ENCODE measurements at regions not wholly inside any gene's neighbourhood (a gene's known extent, or its start where the extent isn't known, plus 50 kb on each side); places are given as distances from the start of the nearest gene placed in this dataset.

DNA sequence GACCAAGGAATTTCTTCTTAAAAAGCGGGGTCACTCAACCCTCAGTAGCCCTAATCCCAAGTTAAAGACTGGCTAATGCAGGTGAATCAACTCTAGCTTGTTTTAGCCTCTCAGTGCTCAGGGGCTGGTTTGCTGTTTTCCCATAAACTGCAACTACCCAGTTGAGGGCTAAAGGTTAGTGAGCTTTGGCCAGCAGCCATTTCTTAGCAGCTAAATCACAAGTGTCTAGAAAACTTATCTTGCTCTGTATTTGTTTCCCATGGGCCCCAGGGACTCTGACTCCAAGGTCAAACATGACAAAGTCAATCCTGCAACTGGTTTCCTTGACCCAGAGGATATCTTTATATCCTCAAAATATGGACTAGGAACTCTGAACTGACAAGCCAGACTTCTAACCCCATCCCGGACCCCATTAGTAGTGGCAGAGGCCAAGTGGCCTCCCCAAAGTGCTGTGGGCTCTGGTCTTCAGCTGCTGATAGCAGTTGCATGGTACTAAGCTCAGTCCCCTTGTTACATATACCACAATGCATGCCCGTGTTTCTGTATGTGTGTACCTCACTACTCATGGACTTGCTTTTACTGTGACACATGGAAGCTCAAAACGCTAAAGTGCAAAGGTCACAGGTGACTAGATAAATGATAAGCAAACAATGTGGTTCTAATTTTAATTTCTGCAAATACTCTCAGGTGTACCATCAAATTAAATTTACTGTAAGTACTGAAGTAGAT is 793.0 kb upstream of the IGFBP3 start:
- TF ChIP-seq, protein P1, sequence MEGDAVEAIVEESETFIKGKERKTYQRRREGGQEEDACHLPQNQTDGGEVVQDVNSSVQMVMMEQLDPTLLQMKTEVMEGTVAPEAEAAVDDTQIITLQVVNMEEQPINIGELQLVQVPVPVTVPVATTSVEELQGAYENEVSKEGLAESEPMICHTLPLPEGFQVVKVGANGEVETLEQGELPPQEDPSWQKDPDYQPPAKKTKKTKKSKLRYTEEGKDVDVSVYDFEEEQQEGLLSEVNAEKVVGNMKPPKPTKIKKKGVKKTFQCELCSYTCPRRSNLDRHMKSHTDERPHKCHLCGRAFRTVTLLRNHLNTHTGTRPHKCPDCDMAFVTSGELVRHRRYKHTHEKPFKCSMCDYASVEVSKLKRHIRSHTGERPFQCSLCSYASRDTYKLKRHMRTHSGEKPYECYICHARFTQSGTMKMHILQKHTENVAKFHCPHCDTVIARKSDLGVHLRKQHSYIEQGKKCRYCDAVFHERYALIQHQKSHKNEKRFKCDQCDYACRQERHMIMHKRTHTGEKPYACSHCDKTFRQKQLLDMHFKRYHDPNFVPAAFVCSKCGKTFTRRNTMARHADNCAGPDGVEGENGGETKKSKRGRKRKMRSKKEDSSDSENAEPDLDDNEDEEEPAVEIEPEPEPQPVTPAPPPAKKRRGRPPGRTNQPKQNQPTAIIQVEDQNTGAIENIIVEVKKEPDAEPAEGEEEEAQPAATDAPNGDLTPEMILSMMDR (conservative IDR thresholded peaks at IDR 0.05; ENCODE audit: low read length), result no peak
- no peak for TF ChIP-seq EZH2phosphoT487 (IDR thresholded peaks at IDR 0.05; ENCODE audit: borderline replicate concordance, low read depth, low read length)
